COLO668 (cell line): ENCODE measurements at regions not wholly inside any gene's neighbourhood (a gene's known extent, or its start where the extent isn't known, plus 50 kb on each side); places are given as distances from the start of the nearest gene placed in this dataset.

ENCODE experiments used
- DNase-seq: peaks from one replicate; lab custom pipeline; 2025; ENCODE audit not compliant: unreplicated experiment; lab: John Stamatoyannopoulos, UW

- DNase-seq, result no peak
Measured at GRCh38 chr9:7960320-7961050, 160.9 kb upstream of the DMAC1 start.

- no peak for DNase-seq
Measured at GRCh38 chr9:7957803-7958202, 158.2 kb upstream of the DMAC1 start.

- DNase-seq, result no peak
Measured at GRCh38 chr9:7947577-7947976, 148.0 kb upstream of the DMAC1 start.

GRCh38 chr9:7946458-7946857 lies 146.9 kb upstream of the DMAC1 start:
- no peak for DNase-seq

GRCh38 chr9:7944572-7944971 lies 145.0 kb upstream of the DMAC1 start:
- DNase-seq, result no peak

GRCh38 chr9:7937761-7938491 lies 138.3 kb upstream of the DMAC1 start:
- no peak for DNase-seq

- no peak for DNase-seq
Measured at GRCh38 chr9:7936996-7937395, 137.4 kb upstream of the DMAC1 start.

GRCh38 chr9:7936163-7936562 lies 136.6 kb upstream of the DMAC1 start:
- no peak for DNase-seq

- no peak for DNase-seq
Measured at GRCh38 chr9:7935681-7936080, 136.1 kb upstream of the DMAC1 start.

GRCh38 chr9:7932767-7933166 lies 133.2 kb upstream of the DMAC1 start:
- DNase-seq, result no peak

GRCh38 chr9:7930613-7931012 lies 131.0 kb upstream of the DMAC1 start:
- no peak for DNase-seq

GRCh38 chr9:7921545-7922197 lies 122.1 kb upstream of the DMAC1 start:
- no peak for DNase-seq

- no peak for DNase-seq
Measured at GRCh38 chr9:7912037-7912535, 112.5 kb upstream of the DMAC1 start.

- DNase-seq, result no peak
Measured at GRCh38 chr9:7910426-7911020, 110.9 kb upstream of the DMAC1 start.

- no peak for DNase-seq
Measured at GRCh38 chr9:7909537-7909936, 110.0 kb upstream of the DMAC1 start.

GRCh38 chr9:7907551-7908337 lies 108.2 kb upstream of the DMAC1 start:
- DNase-seq, result no peak

GRCh38 chr9:7906783-7907550 lies 107.4 kb upstream of the DMAC1 start:
- no peak for DNase-seq

- no peak for DNase-seq
Measured at GRCh38 chr9:7901621-7902020, 102.0 kb upstream of the DMAC1 start.

GRCh38 chr9:7900541-7900940 lies 101.0 kb upstream of the DMAC1 start:
- no peak for DNase-seq

- DNase-seq, result no peak
Measured at GRCh38 chr9:7899753-7900152, 100.2 kb upstream of the DMAC1 start.
